ENCODE measurements at regions not wholly inside any gene's neighbourhood (a gene's known extent, or its start where the extent isn't known, plus 50 kb on each side); places are given as distances from the start of the nearest gene placed in this dataset.
A peak's percentile ranks its signal among the peaks of the same experiment; 100 is the strongest.

DNA sequence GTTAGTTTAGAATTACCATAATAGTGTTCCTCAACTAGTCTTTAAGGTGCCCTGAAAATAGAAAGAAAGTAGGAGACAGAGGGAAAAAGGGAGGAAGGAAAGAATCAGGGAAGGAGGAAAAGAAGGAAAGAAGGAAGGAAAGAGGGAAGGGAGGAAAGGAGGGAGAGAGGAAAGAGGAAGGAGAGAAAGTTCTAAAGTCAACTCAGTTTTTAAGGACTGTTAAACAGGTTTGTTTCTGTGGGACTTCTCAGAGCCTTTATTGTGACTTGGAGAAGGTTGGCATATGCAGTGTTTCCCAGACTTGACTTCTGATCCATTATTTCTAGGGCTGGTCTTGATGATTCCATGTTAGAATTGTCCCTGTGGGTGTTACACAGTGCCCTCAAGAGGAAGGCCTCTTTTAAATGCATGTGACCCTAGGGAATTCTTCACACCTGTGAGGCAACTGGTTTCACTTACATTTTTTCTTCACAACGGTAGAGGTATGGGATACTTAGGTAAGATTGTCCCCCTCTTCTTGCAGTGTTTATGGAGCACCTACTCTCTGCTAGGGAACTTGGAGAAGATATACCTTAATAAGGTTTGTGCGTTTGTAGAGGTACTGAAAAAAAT lies 132.7 kb upstream of the GMDS start:
- no peak overlapping the region for H3K27ac Mint-ChIP-seq
- no peaks in the 10 kb centered on the region for H3K27me3 Mint-ChIP-seq (ENCODE audit: insufficient read depth)
- no peak overlapping the region for H3K4me3 Mint-ChIP-seq

DNA sequence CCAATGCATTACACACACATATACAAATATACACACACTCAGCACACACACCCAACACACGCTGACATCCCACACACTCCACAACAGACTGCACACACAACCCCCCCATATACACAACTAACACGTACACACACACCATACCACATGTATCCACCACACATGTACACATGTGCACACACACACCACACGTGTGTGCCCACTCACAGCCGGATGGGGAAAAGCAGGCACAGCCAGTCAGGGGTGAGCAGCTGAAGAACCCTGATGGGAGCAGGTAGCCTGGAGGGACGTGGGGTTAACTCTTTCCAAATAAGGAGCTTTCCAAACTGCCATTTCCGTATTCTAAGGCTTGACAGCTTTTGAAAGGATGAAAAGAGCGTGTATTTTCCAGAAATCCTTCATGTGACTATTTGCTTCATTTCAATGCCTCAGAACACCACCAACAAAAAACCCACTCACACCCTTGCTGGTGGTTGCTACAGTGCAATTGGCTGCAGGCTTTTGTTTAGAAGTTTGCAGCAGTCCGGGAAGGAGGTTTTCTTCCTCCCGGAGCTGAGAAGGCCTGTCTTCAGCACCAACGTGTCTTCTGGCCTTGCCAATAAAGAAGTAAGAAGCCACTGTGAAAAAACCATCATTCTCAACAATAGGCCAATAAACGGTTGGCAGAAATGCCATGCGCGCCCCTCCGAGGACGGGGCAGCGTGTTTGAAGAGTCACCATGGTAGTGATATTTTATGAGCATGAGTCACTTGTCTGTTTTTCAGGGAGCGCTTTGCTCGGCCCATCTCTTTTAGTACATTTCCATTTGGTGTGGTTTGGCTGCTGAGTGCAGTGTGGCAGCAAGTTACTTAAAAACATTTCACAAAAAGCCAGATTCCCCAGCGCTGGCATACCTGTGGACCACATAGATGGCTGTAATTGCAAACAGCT lies 131.3 kb upstream of the GMDS start:
- Mint-ChIP-seq H3K36me3 (ENCODE audit: low read depth) (no peaks in the 10 kb centered on the region), H3K4me3 (no peak overlapping the region), H3K9me3 (no peaks in the 10 kb centered on the region), H3K4me1 (ENCODE audit: low read depth) (peaks cover 5% of the 10 kb centered on the region), H3K27ac (no peak overlapping the region), H3K27me3 (ENCODE audit: insufficient read depth) (no peaks in the 10 kb centered on the region)
- intact Hi-C loops (cut with micrococcal nuclease), result loop anchor here (5.0 kb wide), 1 partner anchor 71 kb away; no protein-coding TSS in a partner anchor
- DNase-seq (ENCODE audit: low spot score), result no peak

More for the DNA sequence above, 132.7 kb upstream of the GMDS start:
- Mint-ChIP-seq H3K36me3 (ENCODE audit: low read depth) (no peaks in the 10 kb centered on the region), H3K4me1 (ENCODE audit: low read depth) (peaks cover 5% of the 10 kb centered on the region), H3K9me3 (no peaks in the 10 kb centered on the region)
- DNase-seq (ENCODE audit: low spot score), result no peak
- intact Hi-C loops (cut with micrococcal nuclease), result loop anchor here (5.0 kb wide), 1 partner anchor 69 kb away; no protein-coding TSS in a partner anchor

- H3K4me1 Mint-ChIP-seq (ENCODE audit: low read depth), result peaks cover 5% of the 10 kb centered on the region
- no peak for DNase-seq (ENCODE audit: low spot score)
- H3K27ac Mint-ChIP-seq, result no peak overlapping the region
- intact Hi-C loops (cut with micrococcal nuclease), result loop anchor here (5.0 kb wide), 1 partner anchor 72 kb away; no protein-coding TSS in a partner anchor
- no peaks in the 10 kb centered on the region for H3K9me3 Mint-ChIP-seq
- no peaks in the 10 kb centered on the region for H3K36me3 Mint-ChIP-seq (ENCODE audit: low read depth)
- no peaks in the 10 kb centered on the region for H3K27me3 Mint-ChIP-seq (ENCODE audit: insufficient read depth)
- no peak overlapping the region for H3K4me3 Mint-ChIP-seq
Measured at GRCh38 chr6:2375443-2375842, 130.0 kb upstream of the GMDS start.

GRCh38 chr6:2369606-2370005 lies 124.2 kb upstream of the GMDS start:
- peaks cover 6% of the 10 kb centered on the region for H3K4me1 Mint-ChIP-seq (ENCODE audit: low read depth)

GRCh38 chr6:2363211-2363610 lies 117.8 kb upstream of the GMDS start:
- H3K27me3 Mint-ChIP-seq (ENCODE audit: insufficient read depth), result peaks cover 6% of the 10 kb centered on the region

More at GRCh38 chr6:2369606-2370005, 124.2 kb upstream of the GMDS start:
- Mint-ChIP-seq H3K9me3 (no peaks in the 10 kb centered on the region), H3K27ac (no peak overlapping the region), H3K36me3 (ENCODE audit: low read depth) (no peaks in the 10 kb centered on the region), H3K4me3 (no peak overlapping the region), H3K27me3 (ENCODE audit: insufficient read depth) (peaks cover 4% of the 10 kb centered on the region)
- DNase-seq (ENCODE audit: low spot score), result no peak
- intact Hi-C loops (cut with micrococcal nuclease), result no loop called here

GRCh38 chr6:2361195-2361594 lies 115.8 kb upstream of the GMDS start:
- Mint-ChIP-seq H3K36me3 (ENCODE audit: low read depth) (no peaks in the 10 kb centered on the region), H3K4me3 (no peak overlapping the region)
- intact Hi-C loops (cut with micrococcal nuclease), result no loop called here

More at GRCh38 chr6:2363211-2363610, 117.8 kb upstream of the GMDS start:
- Mint-ChIP-seq H3K9me3 (no peaks in the 10 kb centered on the region), H3K36me3 (ENCODE audit: low read depth) (no peaks in the 10 kb centered on the region), H3K4me3 (no peak overlapping the region), H3K4me1 (ENCODE audit: low read depth) (no peaks in the 10 kb centered on the region), H3K27ac (no peak overlapping the region)
- intact Hi-C loops (cut with micrococcal nuclease), result no loop called here
- DNase-seq (ENCODE audit: low spot score), result no peak

DNA sequence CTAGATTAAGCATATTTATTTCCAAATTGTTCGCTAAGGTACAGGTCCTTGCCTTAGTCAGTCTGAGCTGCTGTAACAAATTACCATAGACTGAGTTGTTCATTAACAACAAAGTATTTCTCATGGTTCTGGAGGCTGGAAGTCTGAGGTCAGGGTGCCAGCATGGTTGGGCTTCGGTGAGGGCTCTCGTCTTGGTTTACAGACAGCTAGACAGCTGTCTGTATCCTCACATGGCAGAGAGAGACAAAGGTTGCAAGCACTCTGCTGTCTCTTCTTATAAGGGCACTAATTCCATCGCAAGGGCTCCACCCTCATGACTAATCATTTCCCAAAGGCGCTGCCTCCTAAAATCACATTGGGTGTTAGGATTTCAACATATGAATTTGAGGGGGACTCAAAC lies 115.3 kb upstream of the GMDS start:
- DNase-seq (ENCODE audit: low spot score), result no peak
- H3K36me3 Mint-ChIP-seq (ENCODE audit: low read depth), result no peaks in the 10 kb centered on the region
- intact Hi-C loops (cut with micrococcal nuclease), result no loop called here
- no peaks in the 10 kb centered on the region for H3K4me1 Mint-ChIP-seq (ENCODE audit: low read depth)
- H3K27me3 Mint-ChIP-seq (ENCODE audit: insufficient read depth), result peaks cover 6% of the 10 kb centered on the region
- H3K27ac Mint-ChIP-seq, result no peak overlapping the region
- no peak overlapping the region for H3K4me3 Mint-ChIP-seq
- H3K9me3 Mint-ChIP-seq, result no peaks in the 10 kb centered on the region

More at GRCh38 chr6:2361195-2361594, 115.8 kb upstream of the GMDS start:
- Mint-ChIP-seq H3K27ac (no peak overlapping the region), H3K9me3 (no peaks in the 10 kb centered on the region), H3K4me1 (ENCODE audit: low read depth) (no peaks in the 10 kb centered on the region), H3K27me3 (ENCODE audit: insufficient read depth) (peaks cover 6% of the 10 kb centered on the region)
- no peak for DNase-seq (ENCODE audit: low spot score)

GRCh38 chr6:2360126-2360525 lies 114.7 kb upstream of the GMDS start:
- no peaks in the 10 kb centered on the region for H3K9me3 Mint-ChIP-seq
- H3K36me3 Mint-ChIP-seq (ENCODE audit: low read depth), result no peaks in the 10 kb centered on the region
- no peaks in the 10 kb centered on the region for H3K4me1 Mint-ChIP-seq (ENCODE audit: low read depth)
- H3K27me3 Mint-ChIP-seq (ENCODE audit: insufficient read depth), result peaks cover 3% of the 10 kb centered on the region
- H3K27ac Mint-ChIP-seq, result no peak overlapping the region
- no peak overlapping the region for H3K4me3 Mint-ChIP-seq
- intact Hi-C loops (cut with micrococcal nuclease), result no loop called here
- DNase-seq (ENCODE audit: low spot score), result no peak

DNA sequence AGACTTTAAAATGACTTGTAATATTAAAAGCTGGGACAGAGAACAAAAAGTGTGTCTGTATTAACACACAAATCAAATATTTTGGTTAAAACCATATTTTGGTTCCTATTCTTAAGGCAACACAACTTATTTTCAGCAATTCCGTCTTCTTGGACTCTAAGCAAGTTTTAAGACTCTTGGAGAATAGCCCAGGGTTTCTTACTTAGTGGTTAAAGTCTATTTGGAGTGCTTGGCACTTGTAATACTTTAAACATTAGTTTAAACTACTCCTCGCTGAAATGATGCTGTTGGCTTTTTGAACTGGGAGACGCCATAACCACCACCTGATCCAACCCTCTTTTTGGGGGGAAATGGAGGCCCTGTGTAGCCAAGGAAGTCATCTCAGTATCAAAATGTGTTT lies 109.7 kb upstream of the GMDS start:
- no peak for DNase-seq (ENCODE audit: low spot score)
- Mint-ChIP-seq H3K36me3 (ENCODE audit: low read depth) (no peaks in the 10 kb centered on the region), H3K27me3 (ENCODE audit: insufficient read depth) (peaks cover 2% of the 10 kb centered on the region), H3K4me3 (no peak overlapping the region), H3K9me3 (no peaks in the 10 kb centered on the region), H3K4me1 (ENCODE audit: low read depth) (no peaks in the 10 kb centered on the region), H3K27ac (no peak overlapping the region)
- intact Hi-C loops (cut with micrococcal nuclease), result loop anchor here (2.0 kb wide), 1 partner anchor 280 kb away; no protein-coding TSS in a partner anchor

GRCh38 chr6:2354138-2354491 lies 108.7 kb upstream of the GMDS start:
- peaks cover 2% of the 10 kb centered on the region for H3K27me3 Mint-ChIP-seq (ENCODE audit: insufficient read depth)
- no peak overlapping the region for H3K4me3 Mint-ChIP-seq
- no peaks in the 10 kb centered on the region for H3K4me1 Mint-ChIP-seq (ENCODE audit: low read depth)
- no peaks in the 10 kb centered on the region for H3K9me3 Mint-ChIP-seq
- no peak for DNase-seq (ENCODE audit: low spot score)
- intact Hi-C loops (cut with micrococcal nuclease), result loop anchor here (1.0 to 5.0 kb wide), 7 partner anchors 145 to 758 kb away; no protein-coding TSS in a partner anchor
- H3K27ac Mint-ChIP-seq, result no peak overlapping the region
- no peaks in the 10 kb centered on the region for H3K36me3 Mint-ChIP-seq (ENCODE audit: low read depth)

DNA sequence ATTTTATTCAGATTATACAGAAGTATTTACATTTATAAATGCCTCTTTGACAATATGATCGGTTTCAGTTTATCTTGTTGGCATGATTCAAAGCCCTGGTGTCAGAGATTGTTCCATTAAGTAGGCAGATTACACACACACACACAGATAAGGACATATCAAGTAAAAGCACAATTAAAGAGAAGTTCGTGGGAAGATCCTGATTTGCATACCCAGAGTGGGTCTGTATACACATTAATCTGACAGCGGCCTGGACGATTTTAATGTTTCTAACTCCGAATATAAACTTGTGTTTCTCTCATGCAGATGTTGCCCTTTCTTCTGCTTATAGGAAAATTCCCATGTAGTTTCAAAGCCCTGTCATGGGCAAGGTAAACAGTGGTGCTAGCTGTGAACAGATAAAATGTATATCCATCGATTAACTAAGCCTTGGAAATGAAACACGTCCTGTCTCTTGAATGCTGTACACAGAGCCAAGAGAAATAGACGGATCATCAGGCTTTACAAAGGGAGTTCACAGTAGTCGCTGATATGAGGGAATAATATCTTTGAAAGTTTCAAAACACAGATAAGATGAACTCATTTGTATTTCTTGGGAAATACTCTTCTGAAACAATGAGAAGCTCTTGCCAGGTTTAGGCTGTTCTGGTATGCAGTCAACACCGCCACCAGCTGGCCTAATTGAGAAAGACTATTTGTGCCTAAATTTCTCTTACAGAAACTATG lies 108.2 kb upstream of the GMDS start:
- no peak overlapping the region for H3K4me3 Mint-ChIP-seq
- H3K4me1 Mint-ChIP-seq (ENCODE audit: low read depth), result no peaks in the 10 kb centered on the region
- H3K27me3 Mint-ChIP-seq (ENCODE audit: insufficient read depth), result peaks cover 2% of the 10 kb centered on the region
- no peak overlapping the region for H3K27ac Mint-ChIP-seq
- H3K36me3 Mint-ChIP-seq (ENCODE audit: low read depth), result no peaks in the 10 kb centered on the region
- peak; percentile 7 for DNase-seq (ENCODE audit: low spot score)
- H3K9me3 Mint-ChIP-seq, result no peaks in the 10 kb centered on the region
- intact Hi-C loops (cut with micrococcal nuclease), result loop anchor here (1.0 to 5.0 kb wide), 7 partner anchors 144 to 757 kb away; no protein-coding TSS in a partner anchor

GRCh38 chr6:2351807-2352431 lies 106.5 kb upstream of the GMDS start:
- intact Hi-C loops (cut with micrococcal nuclease), result loop anchor here (5.0 kb wide), 1 partner anchor 460 kb away; no protein-coding TSS in a partner anchor
- H3K4me1 Mint-ChIP-seq (ENCODE audit: low read depth), result no peaks in the 10 kb centered on the region
- no peak overlapping the region for H3K27ac Mint-ChIP-seq
- DNase-seq (ENCODE audit: low spot score), result no peak
- no peaks in the 10 kb centered on the region for H3K36me3 Mint-ChIP-seq (ENCODE audit: low read depth)
- H3K4me3 Mint-ChIP-seq, result no peak overlapping the region
- no peaks in the 10 kb centered on the region for H3K9me3 Mint-ChIP-seq
- peaks cover 2% of the 10 kb centered on the region for H3K27me3 Mint-ChIP-seq (ENCODE audit: insufficient read depth)

Data from activated T-helper 1 cell treated with anti-CD3 and anti-CD28 coated beads, Interleukin-12 subunit alpha, Interleukin-12 subunit beta, Interleukin-2, Interleukin-4 antibody, amounts not matched to agents 30 ng/mL and 10 ng/mL and 1 ng/mL, durations not matched to agents 14 hours and 24 hours and 36 hours (primary cell).